ENCODE measurements at regions not wholly inside any gene's neighbourhood (a gene's known extent, or its start where the extent isn't known, plus 50 kb on each side); places are given as distances from the start of the nearest gene placed in this dataset.
"Not testable (repeated sequence)": the region's sequence is repeated elsewhere in the genome, so short reads cannot be mapped to it uniquely, and the experiment has no call there.

GRCh38 chr1:182003953-182004586 is 57.4 kb downstream of the ZNF648 start:
- no peak for DNase-seq

DNA sequence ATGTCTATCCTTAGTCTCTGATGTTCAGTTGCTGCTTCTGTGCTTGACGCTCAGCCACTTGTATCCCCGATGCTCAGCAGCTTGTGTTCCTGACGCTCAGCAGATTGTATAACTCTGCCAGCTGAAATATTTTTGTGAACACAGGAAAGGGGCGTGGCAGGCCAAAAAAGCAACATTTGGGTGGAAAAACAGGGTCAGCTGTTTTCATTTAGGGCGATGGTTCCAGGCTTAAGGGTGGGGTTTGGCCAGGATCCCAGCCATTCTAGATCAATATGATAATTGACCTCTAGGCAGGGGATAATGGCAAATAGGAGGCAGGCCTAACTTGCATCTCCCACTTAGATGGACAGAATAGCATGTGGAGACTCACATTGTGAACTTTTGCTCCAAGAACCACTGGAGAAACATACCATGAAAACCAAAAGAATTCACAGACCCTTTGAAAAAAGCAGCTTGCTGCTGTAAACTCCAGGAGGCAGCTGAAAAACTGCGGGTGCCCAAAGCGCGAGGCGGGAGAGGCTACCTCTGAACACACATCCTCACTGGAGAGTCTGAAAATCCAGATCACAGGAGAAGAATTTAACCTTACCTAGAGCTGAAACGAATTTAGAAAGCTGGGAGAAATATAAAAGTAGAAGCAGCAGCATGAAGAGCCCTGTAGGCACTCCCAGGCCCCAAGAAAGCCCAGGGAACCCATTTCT is 58.3 kb downstream of the ZNF648 start:
- DNase-seq, result no peak

DNA sequence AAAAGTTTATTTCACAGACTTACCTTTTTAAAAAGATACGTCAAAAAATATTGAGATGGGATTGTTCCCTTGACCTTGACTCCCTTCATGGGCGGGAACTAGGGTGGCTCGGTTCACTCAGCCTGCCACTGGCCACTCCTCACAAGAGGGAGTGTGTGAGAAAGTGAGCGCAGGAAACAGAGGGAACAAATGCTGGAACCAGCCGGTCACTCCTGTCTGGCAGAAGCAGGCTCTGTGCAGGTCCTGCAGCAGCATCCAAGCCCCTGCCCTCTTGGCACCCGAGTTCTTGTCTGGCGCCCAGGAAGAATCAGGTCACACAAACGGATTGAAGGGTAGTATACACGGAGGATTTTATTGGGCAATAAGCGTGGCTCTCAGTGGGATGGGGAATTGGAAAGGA is 58.9 kb downstream of the ZNF648 start:
- no peak for DNase-seq

DNA sequence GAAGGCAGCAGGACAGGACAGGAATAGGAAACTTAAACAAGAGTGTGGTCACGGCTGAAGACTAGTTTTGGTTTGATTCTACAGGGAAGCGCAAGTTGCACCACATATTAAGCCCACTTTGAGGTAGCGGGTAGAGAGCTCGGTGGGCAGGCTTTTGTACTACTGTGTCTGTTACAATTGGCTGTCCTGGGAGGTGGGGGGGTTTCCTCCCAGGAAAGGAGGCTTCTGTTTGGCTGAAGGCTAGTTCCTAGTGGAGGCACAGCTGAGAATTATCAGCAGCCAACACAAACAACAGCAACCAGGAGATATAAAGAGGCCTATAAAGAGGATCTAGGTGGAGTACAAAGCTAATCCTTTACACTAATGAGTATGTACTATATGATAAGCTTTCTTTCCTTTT is 62.7 kb downstream of the ZNF648 start:
- no peak for DNase-seq

DNA sequence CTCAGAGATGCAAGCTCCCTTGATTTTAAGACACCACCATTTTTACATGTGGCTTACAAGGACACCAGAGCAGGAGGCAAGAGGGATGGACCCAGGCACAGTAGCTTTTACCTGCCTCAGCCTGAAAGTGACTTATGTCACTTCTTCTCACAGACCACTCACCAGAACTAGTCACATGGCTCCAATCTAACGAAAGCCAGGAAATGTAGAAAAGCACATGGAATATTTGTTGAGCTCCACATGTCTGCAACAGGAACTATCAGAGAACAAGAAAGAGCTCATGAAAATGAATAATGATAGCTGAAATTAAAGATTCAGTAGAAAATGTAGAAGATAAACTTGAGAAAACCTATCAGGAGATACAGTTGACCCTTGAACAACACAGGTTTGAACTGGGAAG is 69.4 kb downstream of the ZNF648 start:
- no peak for DNase-seq

DNA sequence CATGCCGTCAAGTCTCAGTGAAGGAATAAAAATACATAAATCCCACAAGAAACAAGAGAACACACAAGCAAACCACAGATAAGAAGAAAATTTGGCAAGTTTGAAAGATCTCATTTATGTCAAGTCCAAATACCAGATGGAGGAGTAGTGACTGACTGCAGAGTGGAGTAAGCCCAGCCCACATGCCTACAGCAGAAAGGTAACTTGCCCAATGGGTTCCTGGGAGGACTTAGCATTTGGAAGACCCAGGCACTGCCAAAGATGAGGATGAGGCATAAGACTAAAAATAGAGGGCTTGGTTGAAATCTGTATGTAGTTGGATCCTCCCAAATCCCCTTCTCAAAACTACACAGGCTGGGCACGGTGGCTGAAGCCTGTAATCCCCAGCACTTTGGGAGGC is 70.8 kb downstream of the ZNF648 start:
- DNase-seq, result no peak

GRCh38 chr1:181989261-181989920 is 72.1 kb downstream of the ZNF648 start:
- DNase-seq, result no peak

DNA sequence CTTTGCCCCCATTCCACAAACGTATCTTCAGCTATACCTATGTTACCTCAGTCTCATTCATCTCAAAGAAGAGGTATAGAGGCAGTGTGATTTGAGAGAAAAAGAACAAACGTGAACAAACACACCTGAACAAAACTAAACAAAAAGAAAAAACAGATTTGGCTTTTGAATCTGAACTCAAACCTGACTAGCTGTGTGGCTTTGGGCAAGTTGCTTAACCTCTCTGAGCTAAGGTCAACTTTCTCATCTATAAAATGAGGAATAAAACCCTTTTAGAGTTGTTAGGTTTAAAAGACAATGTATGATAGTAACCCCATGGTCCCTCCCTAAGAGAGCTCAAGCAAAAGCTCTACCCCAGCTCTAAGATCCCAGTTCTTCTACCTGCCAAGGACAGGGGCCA is 73.5 kb downstream of the ZNF648 start:
- no peak for DNase-seq

DNA sequence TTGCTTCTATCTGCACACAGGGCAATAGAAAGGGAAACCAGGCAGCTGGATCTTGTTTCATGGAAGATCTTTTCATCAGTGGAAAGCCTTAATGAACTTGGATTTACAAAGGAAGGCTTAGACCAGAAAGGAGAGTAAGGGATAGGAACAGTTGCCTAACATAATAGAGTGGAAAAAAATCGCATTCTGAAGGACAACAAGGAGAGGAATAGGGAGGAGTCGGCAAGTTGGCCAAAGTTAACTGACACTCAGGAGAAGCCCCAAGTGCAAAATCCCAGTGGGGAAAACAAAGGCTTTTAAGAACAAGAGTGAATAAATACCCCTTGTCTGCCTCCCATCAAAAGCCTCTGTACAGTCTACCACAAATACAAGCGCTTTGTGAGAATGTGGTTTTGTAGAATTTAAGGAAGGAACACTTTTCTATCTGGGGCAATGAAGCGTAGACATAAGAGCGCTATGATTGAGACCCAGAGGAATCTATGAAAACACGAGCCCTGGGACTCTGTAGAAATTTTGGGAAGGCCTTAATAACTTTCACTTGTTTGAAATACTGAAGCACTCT is 74.1 kb downstream of the ZNF648 start:
- DNase-seq, result no peak

GRCh38 chr1:181986907-181987305 is 74.6 kb downstream of the ZNF648 start:
- no peak for DNase-seq

DNA sequence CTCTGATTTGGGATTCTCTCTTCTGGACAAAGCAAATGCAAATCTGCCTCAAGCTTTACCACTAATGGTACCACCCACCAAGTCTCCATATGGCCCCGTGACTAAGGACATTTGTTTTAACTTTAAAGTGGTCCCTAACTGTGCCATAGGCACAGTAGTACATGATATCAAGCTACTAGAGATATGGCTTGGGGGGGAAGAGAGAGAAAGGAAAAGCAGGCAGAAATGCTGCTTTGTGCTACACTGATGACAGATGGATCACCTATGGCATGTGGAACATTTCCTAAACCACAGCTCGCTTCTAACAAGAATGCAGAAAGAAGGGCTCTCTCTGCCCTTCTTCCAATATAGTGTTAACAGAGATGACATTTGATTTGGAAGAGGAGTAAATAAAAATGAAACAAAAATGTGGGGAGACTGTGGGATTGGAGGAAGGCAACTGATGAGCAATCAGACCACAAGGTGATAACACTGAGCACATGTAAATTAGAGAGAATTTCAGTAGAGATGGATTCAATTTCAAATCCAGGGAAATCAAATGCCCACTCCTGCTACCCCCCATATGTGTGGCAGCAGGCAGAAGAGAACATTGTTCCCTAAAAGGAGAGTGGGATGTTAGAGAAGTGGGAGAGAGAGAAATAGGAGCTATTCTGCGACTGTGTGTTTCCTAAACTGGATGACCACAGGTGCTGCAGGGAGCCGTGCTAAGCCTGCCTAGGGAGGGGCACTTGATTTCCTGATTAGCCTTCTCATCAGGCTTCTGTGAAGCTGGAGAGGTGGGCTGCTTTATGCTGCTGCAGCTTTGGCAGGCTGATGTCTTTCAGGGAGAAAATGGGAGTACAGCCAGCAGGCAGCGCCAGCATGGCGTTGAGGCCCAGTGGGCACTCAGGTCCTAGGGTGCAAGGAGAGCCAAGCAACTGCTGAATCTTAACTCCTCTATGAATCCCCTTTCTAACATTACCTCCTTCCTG is 75.3 kb downstream of the ZNF648 start:
- DNase-seq, result peak; percentile 7 to 70

DNA sequence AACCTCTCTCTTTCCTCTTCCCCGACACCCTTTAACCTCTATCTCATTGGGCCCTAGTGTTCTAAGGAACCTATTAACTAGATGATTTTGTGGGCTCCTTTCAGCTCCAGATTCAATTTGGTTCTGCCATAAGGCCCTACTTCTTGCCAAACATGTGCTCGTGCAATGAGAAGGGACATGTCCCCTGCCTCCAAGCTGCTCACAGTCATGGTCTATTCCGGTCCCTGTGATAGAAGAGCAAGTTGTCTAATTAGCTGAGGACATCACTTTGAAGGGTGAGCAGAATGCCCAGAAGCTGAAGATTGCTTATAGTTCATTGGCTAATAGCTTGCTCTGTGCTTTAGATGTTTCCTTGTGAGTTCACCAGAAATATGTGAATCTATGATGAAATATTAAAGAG is 76.2 kb downstream of the ZNF648 start:
- DNase-seq, result no peak

GRCh38 chr1:181984006-181984405 is 77.5 kb downstream of the ZNF648 start:
- DNase-seq, result no peak

DNA sequence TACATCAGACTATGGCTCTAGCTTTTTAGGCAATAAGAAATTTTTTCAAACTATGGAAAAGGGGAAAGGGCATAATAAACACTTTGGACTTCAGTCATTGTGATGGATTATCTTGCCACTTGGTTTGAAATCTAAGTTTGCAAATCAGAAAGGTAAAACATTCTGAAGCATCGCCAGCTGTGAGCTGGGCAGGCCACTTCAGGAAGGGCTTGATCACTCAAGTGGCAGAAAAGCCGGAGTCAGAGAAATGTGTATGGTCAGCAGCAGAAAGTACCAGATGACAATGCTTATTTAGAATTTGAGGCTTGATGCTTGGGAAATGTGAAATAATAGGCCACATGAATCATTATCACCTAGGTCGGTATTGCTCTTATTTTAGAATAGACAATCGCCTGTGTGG is 79.7 kb downstream of the ZNF648 start:
- DNase-seq, result peak; percentile 2 to 60

- no peak for DNase-seq
These were observed 89.3 kb downstream of the ZNF648 start for GRCh38 chr1:181972256-181972655.

GRCh38 chr1:181971424-181971823 is 90.1 kb downstream of the ZNF648 start:
- no peak for DNase-seq

DNA sequence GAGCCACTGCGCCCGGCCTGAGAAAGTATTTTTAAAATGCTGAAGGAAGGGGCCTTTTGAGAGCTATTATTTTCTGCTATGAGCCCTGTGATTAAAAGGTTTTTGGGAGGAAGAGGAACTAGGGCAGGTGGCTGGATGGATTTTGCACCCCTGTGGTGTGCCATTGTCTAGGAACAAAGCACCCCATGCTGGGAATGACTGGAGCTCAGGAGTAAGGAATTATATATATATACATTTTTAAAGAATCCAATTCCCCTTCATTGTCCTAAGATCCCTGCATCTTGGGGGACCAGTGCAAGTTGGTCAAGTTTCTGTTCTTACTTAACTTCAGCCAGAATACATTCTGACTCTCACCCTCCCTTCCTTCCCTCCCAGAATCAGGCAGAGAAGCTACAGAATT is 91.6 kb downstream of the ZNF648 start:
- no peak for DNase-seq

DNA sequence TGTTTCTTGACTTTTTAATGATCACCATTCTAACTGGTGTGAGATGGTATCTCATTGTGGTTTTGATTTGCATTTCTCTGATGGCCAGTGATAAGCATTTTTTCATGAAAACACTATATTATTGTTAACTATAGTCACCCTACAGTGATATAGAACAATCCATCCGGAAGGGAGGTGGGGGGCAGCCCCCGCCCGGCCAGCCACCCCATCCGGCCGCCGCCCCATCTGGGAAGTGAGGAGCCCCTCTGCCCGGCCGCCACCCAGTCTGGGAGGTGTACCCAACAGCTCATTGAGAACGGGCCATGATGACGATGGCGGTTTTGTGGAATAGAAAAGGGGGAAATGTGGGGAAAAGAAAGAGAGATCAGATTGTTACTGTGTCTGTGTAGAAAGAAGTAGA is 106.8 kb downstream of the ZNF648 start:
- DNase-seq, result not testable (repeated sequence)

DNA sequence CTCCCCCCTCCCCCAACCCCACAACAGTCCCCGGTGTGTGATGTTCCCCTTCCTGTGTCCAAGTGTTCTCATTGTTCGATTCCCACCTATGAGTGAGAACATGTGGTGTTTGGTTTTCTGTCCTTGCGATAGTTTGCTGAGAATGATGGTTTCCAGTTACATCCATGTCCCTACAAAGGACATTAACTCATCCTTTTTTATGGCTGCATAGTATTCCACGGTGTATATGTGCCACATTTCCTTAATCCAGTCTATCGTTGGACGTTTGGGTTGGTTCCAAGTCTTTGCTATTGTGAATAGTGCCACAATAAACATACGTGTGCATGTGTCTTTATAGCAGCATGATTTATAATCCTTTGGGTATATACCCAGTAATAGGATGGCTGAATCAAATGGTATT is 107.3 kb downstream of the ZNF648 start:
- DNase-seq, result not testable (repeated sequence)

GRCh38 chr1:181953596-181953995 is 107.9 kb downstream of the ZNF648 start:
- no peak for DNase-seq

- no peak for DNase-seq
These were observed 110.3 kb downstream of the ZNF648 start for GRCh38 chr1:181951213-181951612.

DNA sequence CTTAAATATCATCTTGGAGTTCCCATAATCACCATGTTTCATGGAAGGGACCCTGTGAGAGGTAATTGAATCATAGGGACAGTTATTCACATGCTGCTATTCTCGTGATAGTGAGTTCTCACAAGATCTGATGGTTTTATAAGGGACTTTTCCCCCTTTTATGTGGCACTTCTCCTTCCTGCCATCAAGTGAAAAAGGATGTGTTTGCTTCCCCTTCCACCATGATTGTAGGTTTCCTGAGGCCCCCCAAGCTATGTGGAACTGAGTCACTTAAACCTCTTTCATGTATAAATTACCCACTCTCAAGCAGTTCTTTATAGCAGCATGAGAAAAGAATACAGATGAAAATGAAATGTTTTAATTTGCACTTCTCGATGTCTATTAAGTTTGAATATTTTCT is 112.0 kb downstream of the ZNF648 start:
- no peak for DNase-seq

DNA sequence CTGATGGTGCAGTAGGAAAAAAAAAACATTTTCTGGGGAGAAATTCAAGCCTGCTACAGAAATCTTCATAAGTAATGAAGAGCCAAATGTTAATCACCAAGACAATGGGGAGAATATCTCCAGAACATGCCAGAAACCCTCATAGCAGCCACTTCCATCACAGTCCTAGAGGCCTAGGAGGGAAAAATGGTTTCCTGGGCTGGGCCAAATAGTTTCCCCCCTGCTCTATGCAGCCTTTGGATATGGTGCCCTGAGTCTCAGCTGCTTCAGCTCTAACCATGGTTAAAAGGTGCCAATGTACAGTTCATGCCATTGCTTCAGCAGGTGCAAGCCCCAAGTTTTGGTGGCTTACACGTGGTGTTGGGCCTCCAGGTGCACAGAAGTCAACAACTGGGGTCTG is 113.1 kb downstream of the ZNF648 start:
- DNase-seq, result no peak

All from NCI-H524 (cell line).